Activated CD4-positive, alpha-beta T cell treated with anti-CD3 and anti-CD28 coated beads, Interleukin-2, amount 10 ng/mL, durations not matched to agents 7 days and 5 days (primary cell): ENCODE measurements at regions not wholly inside any gene's neighbourhood (a gene's known extent, or its start where the extent isn't known, plus 50 kb on each side); places are given as distances from the start of the nearest gene placed in this dataset.
"Not testable (repeated sequence)": the region's sequence is repeated elsewhere in the genome, so short reads cannot be mapped to it uniquely, and the experiment has no call there.

ENCODE experiments used
- CTCF ChIA-PET: fragments of 350-600 bp; sonication (Branson Sonifier 250); formaldehyde crosslinking; loops from one replicate; lab custom pipeline; 2021; ENCODE audit warnings: antibody characterized with exemption; lab: Charles Lee
- POLR2A ChIA-PET: fragments of 350-600 bp; sonication (Branson Sonifier 250); formaldehyde crosslinking; loops from one replicate; lab custom pipeline; 2021; ENCODE audit warnings: antibody characterized with exemption; lab: Charles Lee
- DNase-seq: peaks from one replicate; pipeline ENCODE4 v3.0.0-alpha.2; 2020
- H3K27ac Mint-ChIP-seq: one replicate; pipeline ENCODE4 v1.8.0; 2021; ENCODE audit warnings: mild to moderate bottlenecking, moderate library complexity, mixed read lengths
- H3K27me3 Mint-ChIP-seq: one replicate; pipeline ENCODE4 v1.8.0; 2021; ENCODE audit warnings: mixed read lengths
- H3K36me3 Mint-ChIP-seq: one replicate; pipeline ENCODE4 v1.8.0; 2021; ENCODE audit warnings: low read depth, mixed read lengths
- H3K4me1 Mint-ChIP-seq: one replicate; pipeline ENCODE4 v1.8.0; 2021; ENCODE audit warnings: mixed read lengths
- H3K4me3 Mint-ChIP-seq: one replicate; pipeline ENCODE4 v1.8.0; 2021; ENCODE audit warnings: mild to moderate bottlenecking, moderate library complexity, mixed read lengths
- H3K9me3 Mint-ChIP-seq: one replicate; pipeline ENCODE4 v1.8.0; 2021; ENCODE audit warnings: mixed read lengths

DNA sequence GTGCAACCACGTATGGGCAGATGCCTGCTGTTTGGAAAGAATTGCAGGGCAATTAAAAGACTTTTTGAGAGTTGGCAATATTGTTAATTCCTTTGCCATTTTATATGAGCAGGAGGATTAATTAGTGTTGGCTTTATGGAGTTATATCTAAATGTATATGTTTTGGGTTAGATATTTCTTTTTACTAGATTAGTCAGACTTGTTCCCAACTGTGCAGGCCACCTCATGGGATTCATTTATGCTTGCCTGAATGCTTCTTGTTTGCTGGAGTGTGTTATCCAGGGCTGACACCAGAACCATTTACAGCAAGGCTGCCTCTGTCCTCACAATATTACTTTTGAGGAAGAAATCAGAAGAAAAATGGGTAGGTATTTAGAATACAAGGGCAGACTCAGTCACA, 192.5 kb downstream of the KTN1 start:
- Mint-ChIP-seq H3K27ac (no peak overlapping the region), H3K9me3 (peaks cover 4% of the 10 kb centered on the region), H3K4me1 (no peaks in the 10 kb centered on the region), H3K36me3 (no peaks in the 10 kb centered on the region), H3K4me3 (no peak overlapping the region), H3K27me3 (peaks cover 18% of the 10 kb centered on the region)
- POLR2A ChIA-PET: no interaction called here
- DNase-seq: no peak
- CTCF ChIA-PET: no interaction called here

DNA sequence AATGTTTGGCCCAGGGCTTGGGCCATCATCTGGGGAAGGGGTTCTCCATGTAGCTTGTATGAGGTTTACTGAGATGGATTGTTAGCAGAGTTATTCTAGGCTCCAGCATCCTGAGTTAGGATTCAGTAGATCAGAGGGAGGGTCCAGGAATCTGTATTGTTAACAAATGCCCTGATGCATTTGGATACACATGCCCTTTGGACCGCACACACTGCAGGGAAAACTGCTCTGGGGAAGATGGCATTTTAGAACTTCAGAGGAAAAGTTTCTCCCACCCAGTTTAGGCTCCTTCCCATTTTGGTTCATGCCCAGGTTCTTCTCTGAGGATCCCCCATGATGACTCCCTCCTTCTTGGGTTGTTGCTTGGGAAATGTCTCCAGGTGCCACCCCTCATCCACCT, 193.3 kb downstream of the KTN1 start:
- ChIA-PET CTCF (interaction anchor here (1.0 kb wide), 1 partner anchor 39 kb away, joined by 3 read pairs; no protein-coding TSS in a partner anchor), POLR2A (no interaction called here)
- Mint-ChIP-seq H3K27me3 (peaks cover 16% of the 10 kb centered on the region), H3K9me3 (peaks cover 2% of the 10 kb centered on the region), H3K4me3 (no peak overlapping the region), H3K4me1 (no peaks in the 10 kb centered on the region), H3K36me3 (no peaks in the 10 kb centered on the region), H3K27ac (no peak overlapping the region)
- no peak for DNase-seq

DNA sequence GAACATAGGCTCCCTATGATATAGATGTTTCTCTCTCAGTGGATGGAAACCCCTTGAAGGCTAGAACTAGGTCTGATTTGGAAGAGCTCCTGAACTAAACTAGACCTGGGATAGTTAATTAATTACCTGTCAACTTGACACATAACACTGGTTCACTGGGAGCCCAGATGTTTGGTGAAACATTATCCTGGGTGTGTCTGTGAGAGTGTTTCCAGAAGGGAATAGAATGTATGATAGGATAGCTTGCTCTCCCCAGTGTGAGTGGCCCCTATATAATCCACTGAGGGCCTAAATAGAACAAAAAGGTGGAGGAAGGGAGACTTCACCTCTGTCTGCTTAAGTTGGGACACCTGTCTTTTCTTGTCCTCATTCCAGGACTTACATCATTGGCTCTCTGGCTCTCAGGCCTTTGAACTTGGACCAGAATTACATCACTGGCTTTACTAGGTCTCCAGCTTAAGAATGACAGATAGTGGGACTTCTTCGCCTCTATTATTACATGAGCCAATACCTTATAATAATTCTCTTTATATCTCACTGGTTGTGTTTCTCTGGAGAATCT, 194.1 kb downstream of the KTN1 start:
- POLR2A ChIA-PET: no interaction called here
- no peaks in the 10 kb centered on the region for H3K36me3 Mint-ChIP-seq
- CTCF ChIA-PET: interaction anchor here (1.0 to 1.2 kb wide), 3 partner anchors 25 to 424 kb away, joined by 3 read pairs; no protein-coding TSS in a partner anchor

DNA sequence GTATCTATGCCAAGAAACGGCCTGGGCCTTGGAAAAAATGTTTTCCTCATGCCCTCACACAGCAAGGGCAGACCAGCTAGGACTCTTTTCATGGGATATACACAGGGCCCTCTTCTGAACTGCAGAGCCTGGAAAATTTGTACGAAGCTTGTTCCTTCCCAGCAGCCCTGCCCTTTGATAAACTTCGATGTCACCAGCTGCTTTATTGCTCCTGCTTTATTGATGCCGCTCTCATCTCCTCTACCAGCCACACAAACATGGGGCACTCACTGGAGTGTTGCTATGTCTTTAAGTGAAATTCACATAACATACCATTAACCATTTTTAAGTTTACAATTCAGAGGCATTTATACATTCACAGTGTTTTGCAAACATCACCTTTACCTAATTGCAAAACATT, 197.9 kb downstream of the KTN1 start:
- Mint-ChIP-seq H3K9me3 (peaks cover 3% of the 10 kb centered on the region), H3K27me3 (peaks cover 10% of the 10 kb centered on the region), H3K27ac (no peak overlapping the region), H3K4me1 (no peaks in the 10 kb centered on the region), H3K36me3 (no peaks in the 10 kb centered on the region), H3K4me3 (no peak overlapping the region)
- ChIA-PET POLR2A (no interaction called here), CTCF (interaction anchor here (1.3 to 1.8 kb wide), 2 partner anchors 18 to 37 kb away, joined by 3 read pairs; no protein-coding TSS in a partner anchor)
- DNase-seq: no peak

More for the DNA sequence above, 194.1 kb downstream of the KTN1 start:
- Mint-ChIP-seq H3K4me1 (no peaks in the 10 kb centered on the region), H3K27me3 (peaks cover 16% of the 10 kb centered on the region), H3K4me3 (no peak overlapping the region), H3K27ac (no peak overlapping the region), H3K9me3 (peaks cover 2% of the 10 kb centered on the region)
- no peak for DNase-seq

DNA sequence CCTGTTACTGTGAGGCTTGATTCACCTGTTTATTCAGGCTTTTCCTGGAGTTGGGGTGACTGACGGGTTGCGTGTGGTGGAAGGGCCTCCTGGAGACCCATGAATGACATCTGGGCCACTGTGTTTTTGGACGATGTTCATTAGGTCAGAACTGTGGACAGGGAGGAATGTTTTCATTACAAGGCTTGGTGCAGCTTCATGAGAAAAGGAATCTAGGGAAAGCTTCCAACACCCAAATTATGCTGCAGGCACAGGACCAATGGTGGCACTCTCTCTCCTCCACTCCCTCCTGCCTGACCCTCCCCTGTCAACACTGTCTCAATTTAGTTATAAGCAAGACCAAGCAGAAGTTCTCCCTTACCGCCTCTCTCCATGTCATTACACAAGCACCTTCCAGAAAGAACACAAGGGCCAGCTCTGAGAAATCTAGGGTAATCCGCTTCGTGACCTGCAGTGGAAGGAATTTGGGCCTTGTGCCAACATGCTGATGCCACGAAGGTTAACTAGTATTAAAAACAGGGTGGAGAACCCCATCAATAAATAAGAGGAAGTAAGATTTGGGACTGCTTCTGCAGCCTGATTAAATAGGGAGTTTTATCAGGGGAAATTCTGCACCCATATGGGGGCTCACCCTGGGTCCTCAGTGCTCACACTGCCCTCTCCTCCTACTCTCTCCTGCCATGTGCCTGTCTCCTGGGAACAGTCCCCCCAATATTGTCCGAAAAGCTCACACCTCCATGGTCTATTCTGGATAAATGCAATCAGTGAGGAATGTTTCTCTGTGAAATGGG, 200.3 kb downstream of the KTN1 start:
- DNase-seq: no peak
- Mint-ChIP-seq H3K27ac (no peak overlapping the region), H3K27me3 (peaks cover 15% of the 10 kb centered on the region), H3K4me1 (no peaks in the 10 kb centered on the region), H3K36me3 (no peaks in the 10 kb centered on the region), H3K4me3 (no peak overlapping the region), H3K9me3 (peaks cover 2% of the 10 kb centered on the region)
- ChIA-PET CTCF (interaction anchor here (1.1 kb wide), 1 partner anchor 23 kb away, joined by 3 read pairs; no protein-coding TSS in a partner anchor), POLR2A (no interaction called here)

DNA sequence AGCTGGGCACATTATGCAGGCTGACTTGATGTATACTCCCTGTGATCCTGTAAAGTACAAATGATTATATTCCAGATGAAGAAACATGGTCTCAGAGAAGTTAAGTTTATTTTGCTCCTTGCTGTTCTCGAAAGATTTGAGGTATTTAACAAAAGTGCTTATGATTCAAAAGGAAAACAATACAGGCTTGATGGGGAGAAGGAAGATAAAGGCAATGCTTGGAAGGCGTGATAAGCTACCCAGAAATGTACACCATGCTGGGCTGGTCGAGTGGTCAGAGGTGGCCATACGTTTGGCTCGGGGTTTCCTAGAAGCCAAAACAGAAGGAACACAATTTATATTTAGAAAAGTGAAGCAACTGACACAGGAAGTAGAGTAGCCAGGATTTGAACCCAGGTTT, 201.0 kb downstream of the KTN1 start:
- H3K4me1 Mint-ChIP-seq: no peaks in the 10 kb centered on the region
- H3K4me3 Mint-ChIP-seq: no peak overlapping the region
- no peak overlapping the region for H3K27ac Mint-ChIP-seq
- H3K36me3 Mint-ChIP-seq: no peaks in the 10 kb centered on the region
- no peak for DNase-seq
- H3K27me3 Mint-ChIP-seq: peaks cover 18% of the 10 kb centered on the region
- ChIA-PET POLR2A (no interaction called here), CTCF (interaction anchor here (1.1 to 2.3 kb wide), 2 partner anchors 11 to 22 kb away, joined by 3 to 7 read pairs; no protein-coding TSS in a partner anchor)
- H3K9me3 Mint-ChIP-seq: peaks cover 2% of the 10 kb centered on the region

DNA sequence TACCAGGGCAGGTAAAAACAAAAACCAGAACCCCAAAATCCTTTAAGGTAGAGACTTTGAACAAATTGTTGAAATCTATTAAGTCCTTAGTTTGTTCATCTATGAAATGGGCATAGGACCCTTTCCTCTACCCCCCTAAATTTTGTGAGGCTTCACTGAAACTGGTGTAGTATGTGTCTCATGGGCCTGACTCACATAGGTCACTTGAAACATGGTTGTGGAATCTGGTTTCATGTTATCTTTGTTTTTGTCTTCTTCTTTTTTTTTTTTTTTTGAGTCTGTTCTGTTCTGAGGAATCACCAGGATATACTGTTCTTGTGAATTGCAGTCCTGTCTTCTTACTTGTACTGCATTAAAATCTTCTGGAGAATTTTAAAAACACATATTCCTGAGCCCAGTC, 202.2 kb downstream of the KTN1 start:
- no peak for DNase-seq
- ChIA-PET POLR2A (no interaction called here), CTCF (interaction anchor here (0.8 to 2.3 kb wide), 2 partner anchors 10 to 20 kb away, joined by 3 to 7 read pairs; no protein-coding TSS in a partner anchor)
- no peaks in the 10 kb centered on the region for H3K36me3 Mint-ChIP-seq
- H3K9me3 Mint-ChIP-seq: peaks cover 2% of the 10 kb centered on the region
- no peak overlapping the region for H3K4me3 Mint-ChIP-seq
- no peaks in the 10 kb centered on the region for H3K4me1 Mint-ChIP-seq
- H3K27me3 Mint-ChIP-seq: peaks cover 19% of the 10 kb centered on the region
- no peak overlapping the region for H3K27ac Mint-ChIP-seq

DNA sequence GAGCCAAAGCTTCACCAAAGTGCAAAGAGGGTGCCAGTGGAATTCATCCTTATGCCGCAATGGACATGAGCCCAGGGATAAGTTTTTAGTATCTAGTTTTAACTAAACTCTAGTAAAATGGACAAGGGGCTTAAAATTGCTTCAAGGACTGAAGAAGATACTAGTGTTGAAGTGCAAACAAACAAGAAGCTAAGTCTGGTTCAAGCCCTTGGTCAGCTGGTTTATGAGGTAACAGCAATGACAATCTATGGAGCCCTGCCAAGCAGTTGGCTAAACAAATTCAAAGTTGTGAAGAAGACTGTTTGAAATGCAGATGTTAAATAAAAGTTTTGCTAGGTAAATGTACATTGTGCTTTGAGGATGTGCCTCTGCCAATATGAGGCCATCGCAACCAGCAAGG, 209.4 kb downstream of the KTN1 start:
- Mint-ChIP-seq H3K4me1 (no peaks in the 10 kb centered on the region), H3K36me3 (no peaks in the 10 kb centered on the region), H3K9me3 (no peaks in the 10 kb centered on the region), H3K27ac (no peak overlapping the region), H3K4me3 (no peak overlapping the region), H3K27me3 (peaks cover 12% of the 10 kb centered on the region)
- CTCF ChIA-PET: interaction anchor here (1.2 kb wide), 1 partner anchor 413 kb away, joined by 3 read pairs; no protein-coding TSS in a partner anchor
- DNase-seq: no peak
- POLR2A ChIA-PET: no interaction called here

DNA sequence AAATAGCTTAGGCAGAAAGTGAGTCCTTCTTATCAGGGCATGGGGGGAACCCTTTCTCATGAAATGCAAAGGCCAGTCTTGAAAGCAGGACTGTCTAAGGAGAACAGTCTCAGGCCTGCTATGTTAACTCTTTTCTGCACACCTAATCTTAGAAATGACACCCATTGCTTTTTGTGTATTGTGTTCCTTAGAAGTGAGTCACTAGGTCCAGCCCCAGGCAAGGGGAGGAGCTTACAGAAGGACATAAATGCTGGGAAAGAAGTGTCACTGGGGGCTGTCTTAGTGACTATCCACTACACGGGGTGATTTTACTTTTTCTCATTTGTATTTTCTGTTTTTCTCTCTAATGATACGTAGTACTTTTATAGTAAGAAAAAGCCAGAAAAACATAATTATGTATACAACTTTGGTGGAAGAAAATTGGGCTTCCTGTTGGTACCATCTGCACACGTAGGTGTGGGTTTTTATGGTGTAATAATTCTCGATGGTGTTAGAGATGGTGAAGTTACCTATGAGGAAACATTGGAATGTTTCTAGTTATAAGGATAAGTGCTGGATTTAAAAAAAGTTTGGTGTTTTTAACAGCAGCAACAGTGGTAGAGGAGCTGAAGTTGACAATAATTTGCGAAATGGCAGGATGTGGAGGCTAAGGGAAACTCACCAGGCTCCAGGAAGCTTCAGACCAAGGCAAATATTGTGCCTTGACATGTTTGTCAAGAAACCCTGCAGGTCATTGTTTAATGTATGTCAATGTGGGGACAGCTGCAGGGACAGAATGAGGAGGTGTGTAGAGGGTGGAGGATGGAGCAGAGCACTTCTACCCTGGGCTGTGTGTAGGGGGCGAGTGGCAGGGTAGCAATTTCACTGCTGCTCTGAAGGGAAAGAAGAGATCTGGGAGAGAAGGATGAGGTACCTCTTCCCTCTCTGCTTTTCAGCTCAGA, 214.9 kb downstream of the KTN1 start:
- Mint-ChIP-seq H3K27ac (no peak overlapping the region), H3K4me3 (no peak overlapping the region), H3K9me3 (peaks cover 1% of the 10 kb centered on the region), H3K27me3 (no peaks in the 10 kb centered on the region), H3K4me1 (no peaks in the 10 kb centered on the region), H3K36me3 (no peaks in the 10 kb centered on the region)
- no peak for DNase-seq
- POLR2A ChIA-PET: no interaction called here
- CTCF ChIA-PET: interaction anchor here (1.1 to 1.4 kb wide), 2 partner anchors 9 to 16 kb away, joined by 3 to 7 read pairs; no protein-coding TSS in a partner anchor

DNA sequence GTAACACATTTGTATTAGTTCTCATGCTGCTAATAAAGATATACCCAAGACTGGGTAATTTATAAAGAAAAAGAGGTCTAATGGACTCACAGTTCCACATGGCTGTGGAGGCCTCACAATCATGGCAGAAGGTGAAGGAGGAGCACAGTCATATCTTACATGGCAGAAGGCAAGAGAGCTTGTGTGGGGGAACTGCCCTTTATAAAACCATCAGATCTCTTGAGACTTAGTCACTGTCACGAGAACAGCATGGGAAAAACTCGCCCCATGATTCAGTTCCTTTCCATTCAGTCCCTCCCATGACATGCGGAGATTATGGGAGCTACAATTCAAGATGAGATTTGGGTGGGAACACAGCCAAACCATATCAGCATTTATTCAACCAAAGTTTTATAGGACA, 216.5 kb downstream of the KTN1 start:
- H3K27me3 Mint-ChIP-seq, H3K27ac Mint-ChIP-seq, H3K4me3 Mint-ChIP-seq, H3K4me1 Mint-ChIP-seq, POLR2A ChIA-PET, H3K36me3 Mint-ChIP-seq, H3K9me3 Mint-ChIP-seq, CTCF ChIA-PET, DNase-seq: not testable (repeated sequence)

DNA sequence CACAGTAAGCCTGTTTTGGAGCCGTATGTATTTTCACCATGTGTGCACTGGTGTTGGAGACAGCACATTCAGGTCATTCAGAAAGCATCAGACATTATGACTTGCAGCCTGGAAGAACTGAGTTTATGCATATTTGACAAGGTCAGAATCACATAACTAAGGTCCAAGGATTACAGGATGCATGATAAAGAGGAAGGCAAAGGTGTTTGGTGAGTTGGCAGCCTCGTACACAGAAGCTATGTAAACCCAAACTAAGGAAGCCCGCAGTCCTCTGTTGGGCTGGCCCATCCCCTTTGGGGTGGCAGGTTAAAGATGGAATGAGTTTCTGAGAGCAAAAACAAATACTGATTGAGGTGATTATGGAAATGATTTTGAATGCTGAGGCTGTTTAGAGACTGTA, 218.4 kb downstream of the KTN1 start:
- Mint-ChIP-seq H3K27ac (no peak overlapping the region), H3K27me3 (no peaks in the 10 kb centered on the region), H3K36me3 (peaks cover 6% of the 10 kb centered on the region)

DNA sequence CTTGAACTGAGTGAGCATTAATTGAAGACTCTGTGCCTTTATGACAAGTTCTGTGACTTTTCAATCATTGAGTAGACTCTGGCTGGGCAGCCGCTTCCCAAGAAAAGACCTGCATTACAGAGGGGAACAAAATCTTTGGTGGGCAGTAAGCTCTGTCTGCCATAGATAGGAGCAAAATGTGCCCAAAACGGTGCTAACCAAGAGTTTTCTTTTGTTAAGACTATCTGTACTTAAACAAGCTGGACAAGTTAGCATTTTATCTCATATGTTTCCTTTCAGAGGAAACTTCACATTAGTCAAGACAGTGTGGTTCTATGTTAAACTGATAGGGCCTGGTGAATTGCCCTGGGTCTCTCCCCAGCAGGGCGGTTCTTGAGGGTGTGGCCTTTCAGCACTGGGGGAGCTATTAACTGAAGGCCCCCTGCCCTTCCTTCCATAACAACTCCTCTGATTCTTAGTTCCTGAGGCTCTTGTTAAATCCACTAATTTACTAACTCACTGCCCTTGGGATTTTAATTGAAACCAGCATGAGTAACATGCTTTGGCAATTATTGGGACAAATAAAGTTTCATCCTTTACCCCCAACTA, 219.6 kb downstream of the KTN1 start:
- no peaks in the 10 kb centered on the region for H3K27me3 Mint-ChIP-seq
- H3K4me1 Mint-ChIP-seq: peaks cover 25% of the 10 kb centered on the region
- POLR2A ChIA-PET: no interaction called here
- no peak overlapping the region for H3K4me3 Mint-ChIP-seq
- CTCF ChIA-PET: interaction anchor here (1.5 kb wide), 1 partner anchor 25 kb away, joined by 3 read pairs; no protein-coding TSS in a partner anchor
- no peak for DNase-seq
- peaks cover 18% of the 10 kb centered on the region for H3K9me3 Mint-ChIP-seq
- no peak overlapping the region for H3K27ac Mint-ChIP-seq
- H3K36me3 Mint-ChIP-seq: peaks cover 6% of the 10 kb centered on the region

More for the DNA sequence above, 218.4 kb downstream of the KTN1 start:
- H3K4me1 Mint-ChIP-seq: peaks cover 13% of the 10 kb centered on the region
- H3K4me3 Mint-ChIP-seq: no peak overlapping the region
- ChIA-PET POLR2A (no interaction called here), CTCF (interaction anchor here (1.0 to 1.5 kb wide), 2 partner anchors 10 to 24 kb away, joined by 3 to 8 read pairs; no protein-coding TSS in a partner anchor)
- DNase-seq: no peak
- H3K9me3 Mint-ChIP-seq: peaks cover 18% of the 10 kb centered on the region
